Nephron (organoid): ENCODE measurements at regions not wholly inside any gene's neighbourhood (a gene's known extent, or its start where the extent isn't known, plus 50 kb on each side); places are given as distances from the start of the nearest gene placed in this dataset.

Experiments
- H3K27ac Mint-ChIP-seq, 3 experiments: 2 replicates each; pipeline ENCODE4 v1.8.0; 2020; ENCODE audit warnings: mixed read lengths in 3 of 3, mild to moderate bottlenecking in 2 of 3, moderate library complexity in 1 of 3
- H3K27me3 Mint-ChIP-seq: 2 replicates; pipeline ENCODE4 v1.8.0; 2021; ENCODE audit warnings: low read depth, mild to moderate bottlenecking, moderate library complexity, mixed read lengths
- H3K36me3 Mint-ChIP-seq: 2 replicates; pipeline ENCODE4 v1.8.0; 2020; ENCODE audit warnings: low read depth, mixed read lengths
- H3K4me1 Mint-ChIP-seq: 2 replicates; pipeline ENCODE4 v1.8.0; 2020; ENCODE audit warnings: mixed read lengths
- H3K4me3 Mint-ChIP-seq, 3 experiments: 2 replicates each; pipeline ENCODE4 v1.8.0; 2020; ENCODE audit warnings: mild to moderate bottlenecking in 3 of 3, mixed read lengths in 3 of 3, moderate library complexity in 2 of 3
- H3K9me3 Mint-ChIP-seq: 2 replicates; pipeline ENCODE4 v1.8.0; 2020; ENCODE audit warnings: mixed read lengths
- TF ChIP-seq, protein P1 (sequence below), 3 experiments: fragments of 200-600 bp; sonication (generic); IDR thresholded peaks; one replicate each; pipeline ENCODE4 v1.5.0; 2021; ENCODE audit warnings: antibody characterized with exemption in 3 of 3; ENCODE audit not compliant: unreplicated experiment in 3 of 3

DNA sequence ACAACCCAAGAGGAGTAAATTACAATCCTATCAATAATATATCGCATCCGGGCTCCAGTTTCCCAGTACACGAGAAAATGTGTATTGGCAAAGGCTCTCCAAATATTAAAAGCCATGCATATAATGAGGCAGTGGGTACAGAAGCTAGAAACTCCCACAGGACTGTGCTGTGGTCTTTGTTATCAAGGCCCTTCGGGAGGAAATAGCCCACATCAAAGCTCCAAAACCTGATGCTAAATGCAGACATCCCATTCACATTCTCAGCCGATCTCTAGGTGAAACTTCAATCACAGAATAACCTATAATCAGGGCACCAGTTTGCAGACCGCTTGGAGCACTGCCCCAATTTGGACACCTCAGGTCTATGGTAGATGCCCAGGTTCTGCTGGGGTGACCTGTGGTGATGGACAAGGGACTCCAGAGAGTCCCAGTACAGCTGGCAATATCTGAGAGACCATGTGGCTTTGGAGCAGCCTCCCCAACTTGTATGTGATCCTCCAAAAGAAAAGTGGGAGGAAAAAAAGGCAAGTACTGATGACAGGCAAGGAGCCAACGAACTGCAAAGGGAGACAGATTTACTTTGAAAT lies 148.8 kb upstream of the CAMK1G start:
- no peak overlapping the region for H3K4me3 Mint-ChIP-seq
- H3K4me1 Mint-ChIP-seq: peaks cover 7% of the 10 kb centered on the region
- H3K27ac Mint-ChIP-seq: peak overlapping the region in 1 of 3 experiments; percentile 9
- no peaks in the 10 kb centered on the region for H3K9me3 Mint-ChIP-seq
- TF ChIP-seq, protein P1, sequence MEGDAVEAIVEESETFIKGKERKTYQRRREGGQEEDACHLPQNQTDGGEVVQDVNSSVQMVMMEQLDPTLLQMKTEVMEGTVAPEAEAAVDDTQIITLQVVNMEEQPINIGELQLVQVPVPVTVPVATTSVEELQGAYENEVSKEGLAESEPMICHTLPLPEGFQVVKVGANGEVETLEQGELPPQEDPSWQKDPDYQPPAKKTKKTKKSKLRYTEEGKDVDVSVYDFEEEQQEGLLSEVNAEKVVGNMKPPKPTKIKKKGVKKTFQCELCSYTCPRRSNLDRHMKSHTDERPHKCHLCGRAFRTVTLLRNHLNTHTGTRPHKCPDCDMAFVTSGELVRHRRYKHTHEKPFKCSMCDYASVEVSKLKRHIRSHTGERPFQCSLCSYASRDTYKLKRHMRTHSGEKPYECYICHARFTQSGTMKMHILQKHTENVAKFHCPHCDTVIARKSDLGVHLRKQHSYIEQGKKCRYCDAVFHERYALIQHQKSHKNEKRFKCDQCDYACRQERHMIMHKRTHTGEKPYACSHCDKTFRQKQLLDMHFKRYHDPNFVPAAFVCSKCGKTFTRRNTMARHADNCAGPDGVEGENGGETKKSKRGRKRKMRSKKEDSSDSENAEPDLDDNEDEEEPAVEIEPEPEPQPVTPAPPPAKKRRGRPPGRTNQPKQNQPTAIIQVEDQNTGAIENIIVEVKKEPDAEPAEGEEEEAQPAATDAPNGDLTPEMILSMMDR (IDR thresholded peaks at IDR 0.05; ENCODE audit: unreplicated experiment in 3 of 3): no peak
- H3K36me3 Mint-ChIP-seq: no peaks in the 10 kb centered on the region
- H3K27me3 Mint-ChIP-seq: peaks cover 25% of the 10 kb centered on the region

DNA sequence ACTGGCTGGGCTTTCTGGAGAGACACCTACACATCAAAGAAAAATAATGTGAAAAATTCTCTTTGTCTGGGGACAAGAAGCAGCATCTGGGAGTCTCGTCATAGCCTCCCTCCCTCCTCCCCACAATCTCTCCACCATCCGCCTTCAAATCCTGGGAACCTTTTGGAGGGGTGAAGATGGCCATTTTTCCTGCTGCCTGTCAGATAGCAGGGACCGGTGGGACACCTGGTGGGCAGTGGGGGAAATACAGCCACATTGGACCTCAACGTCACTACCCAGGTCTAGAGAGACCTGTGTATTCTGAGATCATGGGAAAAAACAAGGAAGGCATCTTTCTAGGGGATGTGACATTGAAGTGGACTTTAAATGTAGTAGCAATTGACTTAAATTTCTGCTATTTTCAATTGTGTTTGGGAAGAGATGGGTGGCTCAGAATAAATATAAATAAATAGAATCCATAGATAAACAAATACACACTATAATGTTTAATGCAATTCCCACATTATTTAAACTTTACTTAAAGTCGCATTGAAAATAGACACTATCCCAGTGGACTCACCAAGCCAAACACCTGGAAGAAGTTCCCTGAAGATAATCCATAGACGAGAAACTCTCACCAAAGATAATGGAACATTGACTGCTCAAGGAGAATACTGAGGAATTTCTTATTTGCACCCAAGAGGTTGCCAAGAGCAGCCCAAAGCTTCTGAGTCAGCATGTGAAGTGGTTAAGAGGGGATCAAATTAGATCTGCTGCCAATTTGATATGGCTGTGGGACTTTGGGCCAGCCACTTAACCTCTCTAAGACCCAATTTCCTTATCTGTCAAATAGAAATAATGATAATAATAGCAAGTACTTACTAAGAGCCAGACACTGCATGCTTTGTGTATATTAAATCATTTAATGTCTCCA lies 147.6 kb upstream of the CAMK1G start:
- TF ChIP-seq, protein P1 (IDR thresholded peaks at IDR 0.05; ENCODE audit: unreplicated experiment in 3 of 3): peak; percentile 84 to 93 (median 93)
- H3K27me3 Mint-ChIP-seq: peaks cover 13% of the 10 kb centered on the region
- peaks cover 4% of the 10 kb centered on the region for H3K9me3 Mint-ChIP-seq
- H3K4me3 Mint-ChIP-seq: no peak overlapping the region
- no peak overlapping the region for H3K27ac Mint-ChIP-seq
- peaks cover 7% of the 10 kb centered on the region for H3K4me1 Mint-ChIP-seq
- H3K36me3 Mint-ChIP-seq: no peaks in the 10 kb centered on the region

- TF ChIP-seq, protein P1 (IDR thresholded peaks at IDR 0.05; ENCODE audit: unreplicated experiment in 3 of 3): no peak
- no peak overlapping the region for H3K4me3 Mint-ChIP-seq
- H3K36me3 Mint-ChIP-seq: no peaks in the 10 kb centered on the region
- no peak overlapping the region for H3K27ac Mint-ChIP-seq
- peaks cover 4% of the 10 kb centered on the region for H3K9me3 Mint-ChIP-seq
- peaks cover 3% of the 10 kb centered on the region for H3K27me3 Mint-ChIP-seq
- H3K4me1 Mint-ChIP-seq: no peaks in the 10 kb centered on the region
Observed at GRCh38 chr1:209439828-209440227, 143.7 kb upstream of the CAMK1G start.

GRCh38 chr1:209443361-209443931 lies 140.1 kb upstream of the CAMK1G start:
- Mint-ChIP-seq H3K9me3 (peaks cover 4% of the 10 kb centered on the region), H3K4me1 (no peaks in the 10 kb centered on the region), H3K4me3 (no peak overlapping the region), H3K27me3 (peaks cover 3% of the 10 kb centered on the region), H3K27ac (no peak overlapping the region), H3K36me3 (no peaks in the 10 kb centered on the region)
- TF ChIP-seq, protein P1 (IDR thresholded peaks at IDR 0.05; ENCODE audit: unreplicated experiment in 3 of 3): no peak

- TF ChIP-seq, protein P1 (IDR thresholded peaks at IDR 0.05; ENCODE audit: unreplicated experiment in 3 of 3): no peak
- Mint-ChIP-seq H3K4me1 (no peaks in the 10 kb centered on the region), H3K27me3 (peaks cover 9% of the 10 kb centered on the region), H3K4me3 (no peak overlapping the region), H3K27ac (no peak overlapping the region), H3K9me3 (peaks cover 4% of the 10 kb centered on the region), H3K36me3 (no peaks in the 10 kb centered on the region)
Observed at GRCh38 chr1:209443975-209444651, 139.4 kb upstream of the CAMK1G start.
